HUES48 (cell line): ENCODE measurements at regions not wholly inside any gene's neighbourhood (a gene's known extent, or its start where the extent isn't known, plus 50 kb on each side); places are given as distances from the start of the nearest gene placed in this dataset.
"Not testable (repeated sequence)": the region's sequence is repeated elsewhere in the genome, so short reads cannot be mapped to it uniquely, and the experiment has no call there.

Source experiments
- H3K27ac ChIP-seq: one replicate; pipeline ENCODE4 v1.7.0; 2013; ENCODE audit warnings: low read depth, low read length, inconsistent platforms
- H3K27me3 ChIP-seq: 2 replicates; pipeline ENCODE4 v1.6.1; 2013; ENCODE audit warnings: mild to moderate bottlenecking, low read length; ENCODE audit not compliant: control insufficient read depth, insufficient read depth
- H3K36me3 ChIP-seq: 2 replicates; pipeline ENCODE4 v1.6.1; 2013; ENCODE audit warnings: low read length; ENCODE audit not compliant: control insufficient read depth, insufficient read depth
- H3K4me1 ChIP-seq: 2 replicates; pipeline ENCODE4 v1.6.1; 2013; ENCODE audit warnings: mild to moderate bottlenecking, low read length; ENCODE audit not compliant: control insufficient read depth, insufficient read depth
- H3K4me3 ChIP-seq: 2 replicates; pipeline ENCODE4 v1.5.1; 2013; ENCODE audit warnings: mild to moderate bottlenecking, low read depth, low read length
- H3K9ac ChIP-seq: 2 replicates; pipeline ENCODE4 v1.6.1; 2013; ENCODE audit warnings: mild to moderate bottlenecking, low read depth, low read length, moderate library complexity
- H3K9me3 ChIP-seq: 2 replicates; pipeline ENCODE4 v1.6.1; 2013; ENCODE audit warnings: low read length; ENCODE audit not compliant: control insufficient read depth, insufficient read depth

GRCh38 chr2:149715005-149715592, 127.5 kb upstream of the MMADHC start:
- Histone ChIP-seq H3K4me1 (peaks cover 11% of the 10 kb centered on the region; the same call in 1 of the 2 replicates), H3K36me3 (no peaks in the 10 kb centered on the region), H3K27ac (no peak overlapping the region), H3K4me3 (no peak overlapping the region), H3K9ac (no peak overlapping the region), H3K27me3 (no peaks in the 10 kb centered on the region), H3K9me3 (no peaks in the 10 kb centered on the region)

- H3K36me3 ChIP-seq = no peaks in the 10 kb centered on the region
- no peak overlapping the region for H3K9ac ChIP-seq
- H3K4me3 ChIP-seq = no peak overlapping the region
- H3K9me3 ChIP-seq = no peaks in the 10 kb centered on the region
- no peaks in the 10 kb centered on the region for H3K27me3 ChIP-seq
- no peak overlapping the region for H3K27ac ChIP-seq
- no peaks in the 10 kb centered on the region for H3K4me1 ChIP-seq
Observed at GRCh38 chr2:149709496-149710263, 122.1 kb upstream of the MMADHC start.

- H3K27me3 ChIP-seq = no peaks in the 10 kb centered on the region
- H3K36me3 ChIP-seq = no peaks in the 10 kb centered on the region
- no peaks in the 10 kb centered on the region for H3K9me3 ChIP-seq
- H3K4me3 ChIP-seq = no peak overlapping the region
- H3K9ac ChIP-seq = no peak overlapping the region
- H3K4me1 ChIP-seq = peaks cover 4% of the 10 kb centered on the region; the same call in 1 of the 2 replicates
- H3K27ac ChIP-seq = no peak overlapping the region
Observed at GRCh38 chr2:149703281-149703680, 115.7 kb upstream of the MMADHC start.

- Histone ChIP-seq H3K9ac (no peak overlapping the region), H3K9me3 (no peaks in the 10 kb centered on the region), H3K4me1 (peaks cover 4% of the 10 kb centered on the region; the same call in 1 of the 2 replicates), H3K4me3 (no peak overlapping the region), H3K27me3 (no peaks in the 10 kb centered on the region), H3K27ac (no peak overlapping the region), H3K36me3 (no peaks in the 10 kb centered on the region)
Observed at GRCh38 chr2:149702571-149702970, 115.0 kb upstream of the MMADHC start.

DNA sequence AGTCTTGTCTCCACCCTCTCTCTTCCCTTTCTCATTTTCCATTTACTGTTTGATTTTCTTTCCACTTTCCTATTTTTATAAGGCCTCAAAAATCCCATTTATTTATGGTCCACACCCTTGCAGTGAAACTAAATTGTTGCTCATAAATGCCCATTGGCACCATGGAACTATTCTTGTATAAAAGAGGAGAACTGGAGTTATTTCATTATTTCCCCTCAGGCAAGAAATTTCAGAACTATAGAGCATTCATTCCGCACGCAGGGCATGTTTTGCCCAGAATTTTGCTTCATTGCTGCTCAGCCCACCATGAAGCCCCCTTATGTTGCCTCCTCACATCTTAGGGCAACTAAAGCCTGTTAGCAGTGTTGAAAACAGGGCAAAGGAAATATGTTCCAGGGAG, 113.7 kb upstream of the MMADHC start:
- no peak overlapping the region for H3K27ac ChIP-seq
- H3K36me3 ChIP-seq = no peaks in the 10 kb centered on the region
- H3K27me3 ChIP-seq = no peaks in the 10 kb centered on the region

DNA sequence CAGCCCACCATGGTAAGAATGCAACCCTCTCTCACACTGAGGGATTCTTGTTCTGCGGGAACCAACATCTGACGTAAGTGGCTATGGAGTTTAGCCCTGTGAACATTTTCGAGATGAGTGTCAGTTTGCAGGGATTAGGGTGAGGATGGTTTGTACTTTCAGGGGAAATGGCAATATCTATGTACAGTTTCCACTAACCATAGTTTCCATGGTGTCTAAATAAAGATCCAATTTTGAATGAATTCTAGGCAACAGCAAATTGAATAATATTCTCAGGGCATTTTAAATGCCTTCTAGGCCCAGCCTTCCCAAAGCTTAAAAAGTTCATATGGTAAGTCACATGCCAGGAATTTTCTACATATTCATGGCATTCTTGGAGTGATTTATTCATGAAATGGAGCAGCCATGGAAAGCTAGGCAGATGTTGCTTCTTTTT, 105.4 kb upstream of the MMADHC start:
- H3K27me3 ChIP-seq = no peaks in the 10 kb centered on the region
- no peak overlapping the region for H3K4me3 ChIP-seq
- no peaks in the 10 kb centered on the region for H3K4me1 ChIP-seq
- H3K36me3 ChIP-seq = no peaks in the 10 kb centered on the region
- H3K27ac ChIP-seq = no peak overlapping the region
- H3K9ac ChIP-seq = no peak overlapping the region
- no peaks in the 10 kb centered on the region for H3K9me3 ChIP-seq

More for the DNA sequence above, 113.7 kb upstream of the MMADHC start:
- no peak overlapping the region for H3K9ac ChIP-seq
- no peaks in the 10 kb centered on the region for H3K9me3 ChIP-seq
- peaks cover 4% of the 10 kb centered on the region; the same call in 1 of the 2 replicates for H3K4me1 ChIP-seq
- no peak overlapping the region for H3K4me3 ChIP-seq

GRCh38 chr2:149690825-149691224, 103.2 kb upstream of the MMADHC start:
- no peak overlapping the region for H3K27ac ChIP-seq
- no peaks in the 10 kb centered on the region for H3K4me1 ChIP-seq
- H3K9ac ChIP-seq = no peak overlapping the region
- H3K9me3 ChIP-seq = no peaks in the 10 kb centered on the region
- no peaks in the 10 kb centered on the region for H3K27me3 ChIP-seq
- no peaks in the 10 kb centered on the region for H3K36me3 ChIP-seq
- no peak overlapping the region for H3K4me3 ChIP-seq

GRCh38 chr2:149687052-149687427, 99.5 kb upstream of the MMADHC start:
- H3K36me3 ChIP-seq = no peaks in the 10 kb centered on the region
- H3K27ac ChIP-seq = no peak overlapping the region
- H3K9ac ChIP-seq = no peak overlapping the region
- no peaks in the 10 kb centered on the region for H3K9me3 ChIP-seq
- H3K27me3 ChIP-seq = no peaks in the 10 kb centered on the region
- no peaks in the 10 kb centered on the region for H3K4me1 ChIP-seq
- no peak overlapping the region for H3K4me3 ChIP-seq

GRCh38 chr2:149686136-149687051, 98.8 kb upstream of the MMADHC start:
- Histone ChIP-seq H3K9me3 (no peaks in the 10 kb centered on the region), H3K9ac (no peak overlapping the region), H3K27me3 (no peaks in the 10 kb centered on the region), H3K27ac (no peak overlapping the region), H3K36me3 (no peaks in the 10 kb centered on the region), H3K4me1 (no peaks in the 10 kb centered on the region), H3K4me3 (no peak overlapping the region)

GRCh38 chr2:149685401-149685800, 97.8 kb upstream of the MMADHC start:
- not testable (repeated sequence) for H3K27me3 ChIP-seq, H3K27ac ChIP-seq, H3K4me3 ChIP-seq, H3K9me3 ChIP-seq, H3K4me1 ChIP-seq, H3K9ac ChIP-seq, H3K36me3 ChIP-seq

GRCh38 chr2:149679286-149679685, 91.7 kb upstream of the MMADHC start:
- no peak overlapping the region for H3K9ac ChIP-seq
- H3K36me3 ChIP-seq = no peaks in the 10 kb centered on the region

More at GRCh38 chr2:149679286-149679685, 91.7 kb upstream of the MMADHC start:
- H3K27me3 ChIP-seq = no peaks in the 10 kb centered on the region
- no peaks in the 10 kb centered on the region for H3K9me3 ChIP-seq
- no peak overlapping the region for H3K27ac ChIP-seq
- H3K4me3 ChIP-seq = no peak overlapping the region
- H3K4me1 ChIP-seq = no peaks in the 10 kb centered on the region
